GM12891 (cell line): ENCODE measurements at regions not wholly inside any gene's neighbourhood (a gene's known extent, or its start where the extent isn't known, plus 50 kb on each side); places are given as distances from the start of the nearest gene placed in this dataset.

ENCODE experiments used
- POLR2A ChIP-seq: IDR thresholded peaks from 2 replicates; pipeline ENCODE4 v1.6.1; 2011; ENCODE audit warnings: low read depth, low read length, control low read depth
- POLR2AphosphoS5 ChIP-seq: IDR thresholded peaks from 2 replicates; pipeline ENCODE4 v1.6.1; 2011; ENCODE audit warnings: low read depth, low read length, control low read depth
- POU2F2 ChIP-seq: IDR thresholded peaks from 2 replicates; pipeline ENCODE4 v1.6.1; 2011; ENCODE audit warnings: low read depth, mild to moderate bottlenecking, control low read depth, low read length, moderate library complexity

DNA sequence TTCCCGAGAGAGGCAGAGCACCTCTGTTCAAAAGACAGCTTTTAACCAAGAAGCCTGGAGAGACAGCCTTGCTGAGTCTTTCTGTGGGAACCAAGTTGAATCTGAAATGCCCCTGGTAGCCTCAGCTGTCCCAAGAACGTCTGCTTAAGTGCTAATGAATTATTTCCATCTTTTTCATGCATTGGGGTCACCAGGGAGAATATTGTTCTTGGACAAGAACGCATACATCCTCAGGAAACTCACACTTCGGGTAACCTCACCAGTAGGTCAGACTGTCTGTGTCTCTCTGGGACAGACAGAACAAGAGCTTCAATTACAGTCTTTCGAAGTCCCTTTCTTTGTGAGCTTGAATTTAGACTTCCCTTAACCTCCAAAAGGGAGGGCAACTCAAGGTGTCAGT is 134.6 kb upstream of the ADAMTS18 start:
- TF ChIP-seq POLR2A (no peak), POLR2AphosphoS5 (no peak), POU2F2 (no peak)
